ENCODE measurements at regions not wholly inside any gene's neighbourhood (a gene's known extent, or its start where the extent isn't known, plus 50 kb on each side); places are given as distances from the start of the nearest gene placed in this dataset.

- Mint-ChIP-seq H3K27me3 (ENCODE audit: insufficient read depth) (no peaks in the 10 kb centered on the region), H3K4me3 (no peak overlapping the region), H3K9me3 (no peaks in the 10 kb centered on the region), H3K27ac (no peak overlapping the region), H3K36me3 (ENCODE audit: low read depth) (no peaks in the 10 kb centered on the region), H3K4me1 (ENCODE audit: low read depth) (peaks cover 35% of the 10 kb centered on the region)
- TF ChIP-seq, protein P1, sequence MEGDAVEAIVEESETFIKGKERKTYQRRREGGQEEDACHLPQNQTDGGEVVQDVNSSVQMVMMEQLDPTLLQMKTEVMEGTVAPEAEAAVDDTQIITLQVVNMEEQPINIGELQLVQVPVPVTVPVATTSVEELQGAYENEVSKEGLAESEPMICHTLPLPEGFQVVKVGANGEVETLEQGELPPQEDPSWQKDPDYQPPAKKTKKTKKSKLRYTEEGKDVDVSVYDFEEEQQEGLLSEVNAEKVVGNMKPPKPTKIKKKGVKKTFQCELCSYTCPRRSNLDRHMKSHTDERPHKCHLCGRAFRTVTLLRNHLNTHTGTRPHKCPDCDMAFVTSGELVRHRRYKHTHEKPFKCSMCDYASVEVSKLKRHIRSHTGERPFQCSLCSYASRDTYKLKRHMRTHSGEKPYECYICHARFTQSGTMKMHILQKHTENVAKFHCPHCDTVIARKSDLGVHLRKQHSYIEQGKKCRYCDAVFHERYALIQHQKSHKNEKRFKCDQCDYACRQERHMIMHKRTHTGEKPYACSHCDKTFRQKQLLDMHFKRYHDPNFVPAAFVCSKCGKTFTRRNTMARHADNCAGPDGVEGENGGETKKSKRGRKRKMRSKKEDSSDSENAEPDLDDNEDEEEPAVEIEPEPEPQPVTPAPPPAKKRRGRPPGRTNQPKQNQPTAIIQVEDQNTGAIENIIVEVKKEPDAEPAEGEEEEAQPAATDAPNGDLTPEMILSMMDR (IDR thresholded peaks at IDR 0.05): no peak
- no peak for DNase-seq
Observed at GRCh38 chr5:173448856-173449255, 120.6 kb upstream of the STC2 start.

GRCh38 chr5:173443971-173444370 lies 115.8 kb upstream of the STC2 start:
- Mint-ChIP-seq H3K36me3 (ENCODE audit: low read depth) (no peaks in the 10 kb centered on the region), H3K27ac (no peak overlapping the region), H3K4me3 (no peak overlapping the region), H3K27me3 (ENCODE audit: insufficient read depth) (peaks cover 10% of the 10 kb centered on the region; the same call in 1 of the 2 replicates), H3K9me3 (peaks cover 3% of the 10 kb centered on the region; the same call in 1 of the 2 replicates), H3K4me1 (ENCODE audit: low read depth) (no peaks in the 10 kb centered on the region)
- TF ChIP-seq, protein P1 (IDR thresholded peaks at IDR 0.05): no peak
- DNase-seq: no peak

DNA sequence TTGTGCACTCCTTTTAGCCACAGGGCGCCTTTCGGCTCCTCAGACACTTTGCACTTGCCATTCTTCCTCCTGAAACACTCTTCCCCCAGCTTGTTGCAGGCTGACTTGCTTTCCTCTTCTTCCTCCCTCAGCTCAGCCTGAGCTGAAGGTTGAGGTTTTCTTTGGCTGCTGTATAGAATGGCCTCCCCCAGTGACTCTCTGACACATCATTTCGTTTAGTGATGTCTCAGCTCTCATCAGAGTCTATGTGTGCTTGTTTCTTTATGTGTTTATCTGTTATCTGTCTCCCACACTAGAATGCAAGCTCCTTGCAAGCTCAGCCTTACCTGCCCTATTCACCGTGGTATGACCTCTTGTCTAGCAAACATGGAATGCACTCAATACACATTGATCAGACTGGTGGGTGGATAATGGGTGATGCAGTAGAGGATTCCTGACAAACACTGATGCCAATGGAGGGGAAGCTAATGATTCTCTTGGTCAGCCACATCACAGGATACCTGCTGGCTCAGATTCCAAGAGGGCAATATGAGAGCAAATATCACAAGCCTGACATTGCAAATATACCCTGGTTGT lies 112.9 kb upstream of the STC2 start:
- H3K4me1 Mint-ChIP-seq (ENCODE audit: low read depth): no peaks in the 10 kb centered on the region
- no peak overlapping the region for H3K4me3 Mint-ChIP-seq
- H3K27ac Mint-ChIP-seq: no peak overlapping the region
- H3K27me3 Mint-ChIP-seq (ENCODE audit: insufficient read depth): peaks cover 16% of the 10 kb centered on the region; the same call in 1 of the 2 replicates
- TF ChIP-seq, protein P1 (IDR thresholded peaks at IDR 0.05): no peak
- no peaks in the 10 kb centered on the region for H3K36me3 Mint-ChIP-seq (ENCODE audit: low read depth)
- H3K9me3 Mint-ChIP-seq: peaks cover 3% of the 10 kb centered on the region; the same call in 1 of the 2 replicates
- no peak for DNase-seq

DNA sequence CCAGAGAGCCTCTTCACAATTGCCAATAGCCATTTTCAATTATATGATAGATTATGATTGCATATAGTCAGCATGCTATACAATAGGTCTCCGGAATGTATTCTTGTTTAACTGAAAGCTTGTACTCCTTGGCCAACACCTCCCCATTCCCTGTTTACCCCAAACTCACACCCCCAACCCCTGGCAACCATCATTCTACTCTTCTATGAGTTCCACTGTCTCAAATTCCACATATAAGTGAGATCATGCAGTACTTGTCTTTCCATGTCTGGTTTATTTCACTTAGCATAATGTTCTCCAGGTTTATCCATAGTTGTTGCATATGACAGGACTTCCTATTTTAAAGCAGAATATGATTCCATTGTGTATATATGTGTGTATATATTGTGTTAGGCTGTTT lies 110.7 kb upstream of the STC2 start:
- no peak overlapping the region for H3K4me3 Mint-ChIP-seq
- peaks cover 20% of the 10 kb centered on the region for H3K27me3 Mint-ChIP-seq (ENCODE audit: insufficient read depth)
- TF ChIP-seq, protein P1 (IDR thresholded peaks at IDR 0.05): no peak
- H3K9me3 Mint-ChIP-seq: peaks cover 3% of the 10 kb centered on the region; the same call in 1 of the 2 replicates
- H3K4me1 Mint-ChIP-seq (ENCODE audit: low read depth): no peaks in the 10 kb centered on the region
- DNase-seq: no peak
- no peaks in the 10 kb centered on the region for H3K36me3 Mint-ChIP-seq (ENCODE audit: low read depth)
- no peak overlapping the region for H3K27ac Mint-ChIP-seq

DNA sequence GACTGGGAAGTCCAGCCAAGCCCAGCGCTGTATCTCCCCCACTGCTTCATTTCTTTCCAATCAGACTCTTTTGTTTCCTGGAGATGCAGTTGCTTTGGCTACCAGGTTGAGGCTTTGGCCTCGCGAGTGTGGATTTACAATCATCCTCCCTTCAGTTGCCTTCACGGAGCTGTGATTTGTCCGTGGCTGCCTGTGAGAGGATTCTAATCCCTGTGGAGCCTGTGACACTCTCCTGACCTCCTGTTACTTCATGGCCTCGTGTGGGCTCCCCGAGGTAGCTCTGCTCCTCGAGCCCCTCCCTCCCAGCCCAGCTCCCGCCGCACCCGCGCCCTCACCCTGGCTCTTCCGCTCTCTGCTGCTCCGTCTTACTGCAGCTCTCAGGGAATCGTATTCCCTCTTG lies 107.2 kb upstream of the STC2 start:
- Mint-ChIP-seq H3K4me3 (no peak overlapping the region), H3K27ac (no peak overlapping the region), H3K4me1 (ENCODE audit: low read depth) (no peaks in the 10 kb centered on the region)

More for the DNA sequence above, 107.2 kb upstream of the STC2 start:
- Mint-ChIP-seq H3K36me3 (ENCODE audit: low read depth) (no peaks in the 10 kb centered on the region), H3K9me3 (peaks cover 3% of the 10 kb centered on the region; the same call in 1 of the 2 replicates), H3K27me3 (ENCODE audit: insufficient read depth) (peaks cover 18% of the 10 kb centered on the region)
- TF ChIP-seq, protein P1 (IDR thresholded peaks at IDR 0.05): no peak
- no peak for DNase-seq

Measured in HFFc6 (cell line).